ENCODE measurements at regions not wholly inside any gene's neighbourhood (a gene's known extent, or its start where the extent isn't known, plus 50 kb on each side); places are given as distances from the start of the nearest gene placed in this dataset.

DNA sequence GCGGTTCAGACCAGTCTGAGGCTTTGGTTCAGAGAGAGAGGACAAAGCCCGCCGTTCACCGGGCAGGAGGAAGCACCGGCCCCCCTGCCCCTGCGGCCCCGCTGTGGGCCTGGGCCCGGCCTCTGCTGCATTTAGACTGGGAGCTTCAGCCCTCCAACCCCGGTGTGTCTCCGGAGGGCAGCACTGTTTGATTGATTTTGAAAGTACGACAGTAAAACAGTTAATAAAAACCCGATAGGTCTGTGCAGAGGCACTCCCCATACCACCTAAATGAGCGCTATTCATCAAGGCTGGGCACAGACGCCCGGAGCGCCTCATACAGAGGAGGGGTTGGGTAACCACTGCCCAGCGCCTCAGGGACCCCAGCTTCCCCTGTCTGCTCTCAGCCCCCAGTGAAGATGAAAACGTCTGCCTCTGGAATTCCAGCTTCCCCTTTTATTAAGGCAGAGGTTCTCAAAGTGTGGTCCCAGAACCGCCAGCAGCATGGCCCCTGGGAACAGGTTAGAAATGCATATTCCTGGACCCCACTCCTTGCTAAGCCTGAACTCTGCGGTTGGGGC is 256.7 kb upstream of the TLE3 start:
- Histone ChIP-seq H3K9me3 (ENCODE audit: control insufficient read depth, insufficient read depth, low read length) (no peaks in the 10 kb centered on the region), H3K9ac (ENCODE audit: low read depth, low read length) (no peak overlapping the region), H3K4me1 (ENCODE audit: insufficient read depth, low read length) (peaks cover 8% of the 10 kb centered on the region; the same call in 1 of the 2 replicates), H3K36me3 (ENCODE audit: insufficient read depth, low read length) (no peaks in the 10 kb centered on the region)

DNA sequence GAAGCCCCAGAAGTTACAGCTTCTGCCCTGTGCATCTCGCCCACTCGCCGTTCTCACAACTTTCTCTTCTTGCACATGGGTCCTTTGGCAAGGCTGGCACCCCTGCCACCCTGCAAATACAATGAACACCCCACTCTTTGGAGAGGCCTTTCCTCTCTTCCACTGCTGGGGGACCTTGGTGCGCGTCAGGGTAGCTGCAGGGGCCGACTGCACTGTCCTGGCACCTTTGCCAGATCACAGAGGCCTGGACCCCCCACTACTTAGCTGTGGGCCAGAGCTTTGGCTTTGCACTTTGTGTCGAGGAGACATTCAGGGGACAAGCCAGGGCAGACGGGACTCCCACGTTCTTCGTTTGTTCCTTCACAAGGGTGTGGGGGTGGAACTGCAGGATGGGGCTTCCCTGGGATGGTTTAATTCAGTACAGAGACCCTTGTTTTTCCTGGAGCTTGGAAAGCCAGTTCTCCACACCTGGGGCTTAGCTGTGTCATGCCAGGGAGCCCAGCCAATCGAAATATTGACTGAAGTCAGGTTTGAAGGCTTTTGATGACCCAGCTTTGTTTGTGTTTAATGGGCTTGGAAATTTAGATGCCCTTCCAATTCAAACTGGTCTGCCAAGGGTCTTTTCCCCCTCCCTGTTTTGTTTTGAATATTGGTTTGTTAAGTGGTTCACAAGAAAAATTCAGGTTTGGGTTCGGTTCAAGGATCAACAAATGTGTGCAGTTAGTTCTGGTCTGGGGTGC is 256.1 kb upstream of the TLE3 start:
- Histone ChIP-seq H3K36me3 (ENCODE audit: insufficient read depth, low read length) (no peaks in the 10 kb centered on the region), H3K9me3 (ENCODE audit: control insufficient read depth, insufficient read depth, low read length) (no peaks in the 10 kb centered on the region), H3K9ac (ENCODE audit: low read depth, low read length) (no peak overlapping the region), H3K4me1 (ENCODE audit: insufficient read depth, low read length) (peaks cover 8% of the 10 kb centered on the region; the same call in 1 of the 2 replicates)

DNA sequence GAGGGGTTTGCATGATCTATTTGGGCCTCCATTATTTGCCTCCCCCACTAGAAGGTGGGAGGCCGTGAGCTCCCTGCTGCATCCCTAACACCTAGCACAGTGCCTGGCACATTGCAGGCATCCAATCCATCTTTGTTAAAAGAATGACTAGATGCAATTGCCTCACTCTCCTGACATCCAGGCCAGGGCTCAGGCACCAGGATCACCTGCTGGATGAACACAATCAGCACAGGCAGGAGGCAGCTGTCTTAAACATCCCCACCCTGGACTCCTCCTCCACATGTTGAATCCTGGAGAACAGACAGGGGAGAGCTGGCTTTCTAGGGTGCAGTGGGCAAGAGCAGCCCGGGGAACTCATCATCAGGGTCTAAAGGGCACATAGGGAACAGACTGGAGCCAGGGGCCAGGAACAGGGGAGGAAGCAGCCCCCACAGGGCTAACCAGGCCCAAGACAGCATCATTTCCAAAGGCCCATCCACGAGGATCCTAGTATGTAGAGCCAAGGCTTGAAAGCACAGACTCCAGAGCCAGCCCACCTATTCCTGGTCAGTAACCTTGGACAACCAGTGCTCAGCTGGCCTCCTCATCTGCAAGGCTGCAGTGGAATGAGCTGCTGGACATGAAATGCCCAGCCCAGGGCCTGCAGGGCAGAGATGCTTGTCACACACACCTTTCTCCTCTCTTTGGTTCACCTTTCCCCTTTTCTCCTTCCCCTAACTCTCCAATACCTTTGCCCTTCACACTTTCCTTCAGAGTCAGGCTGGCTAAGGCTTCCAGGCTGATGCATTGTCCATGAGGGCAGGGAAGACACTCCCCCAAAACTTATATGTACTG is 254.4 kb upstream of the TLE3 start:
- H3K9me3 ChIP-seq (ENCODE audit: control insufficient read depth, insufficient read depth, low read length) = no peaks in the 10 kb centered on the region
- no peak overlapping the region for H3K9ac ChIP-seq (ENCODE audit: low read depth, low read length)
- peaks cover 6% of the 10 kb centered on the region; the same call in 1 of the 2 replicates for H3K4me1 ChIP-seq (ENCODE audit: insufficient read depth, low read length)
- no peaks in the 10 kb centered on the region for H3K36me3 ChIP-seq (ENCODE audit: insufficient read depth, low read length)

DNA sequence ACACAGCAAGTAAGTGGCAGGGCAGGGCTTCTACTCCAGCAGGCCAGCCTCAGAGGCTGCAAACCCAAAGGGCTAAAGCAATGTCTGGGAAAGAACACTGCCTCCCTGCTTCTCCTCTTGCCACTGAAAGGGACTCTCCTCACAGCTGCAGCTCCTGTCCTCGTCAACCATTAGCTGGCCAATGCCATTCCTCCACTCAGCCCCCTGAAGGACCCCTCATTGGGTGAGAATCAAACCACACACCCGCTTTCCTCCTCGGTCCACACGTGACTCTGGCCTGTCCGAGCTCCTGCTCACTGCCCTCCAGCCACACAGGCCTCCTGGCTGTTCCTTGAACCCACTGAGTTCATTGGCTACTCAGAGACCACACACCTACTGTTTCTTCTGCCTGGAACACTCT is 253.7 kb upstream of the TLE3 start:
- Histone ChIP-seq H3K9me3 (ENCODE audit: control insufficient read depth, insufficient read depth, low read length) (no peaks in the 10 kb centered on the region), H3K36me3 (ENCODE audit: insufficient read depth, low read length) (no peaks in the 10 kb centered on the region), H3K9ac (ENCODE audit: low read depth, low read length) (no peak overlapping the region), H3K4me1 (ENCODE audit: insufficient read depth, low read length) (no peaks in the 10 kb centered on the region; the same call in 1 of the 2 replicates)

DNA sequence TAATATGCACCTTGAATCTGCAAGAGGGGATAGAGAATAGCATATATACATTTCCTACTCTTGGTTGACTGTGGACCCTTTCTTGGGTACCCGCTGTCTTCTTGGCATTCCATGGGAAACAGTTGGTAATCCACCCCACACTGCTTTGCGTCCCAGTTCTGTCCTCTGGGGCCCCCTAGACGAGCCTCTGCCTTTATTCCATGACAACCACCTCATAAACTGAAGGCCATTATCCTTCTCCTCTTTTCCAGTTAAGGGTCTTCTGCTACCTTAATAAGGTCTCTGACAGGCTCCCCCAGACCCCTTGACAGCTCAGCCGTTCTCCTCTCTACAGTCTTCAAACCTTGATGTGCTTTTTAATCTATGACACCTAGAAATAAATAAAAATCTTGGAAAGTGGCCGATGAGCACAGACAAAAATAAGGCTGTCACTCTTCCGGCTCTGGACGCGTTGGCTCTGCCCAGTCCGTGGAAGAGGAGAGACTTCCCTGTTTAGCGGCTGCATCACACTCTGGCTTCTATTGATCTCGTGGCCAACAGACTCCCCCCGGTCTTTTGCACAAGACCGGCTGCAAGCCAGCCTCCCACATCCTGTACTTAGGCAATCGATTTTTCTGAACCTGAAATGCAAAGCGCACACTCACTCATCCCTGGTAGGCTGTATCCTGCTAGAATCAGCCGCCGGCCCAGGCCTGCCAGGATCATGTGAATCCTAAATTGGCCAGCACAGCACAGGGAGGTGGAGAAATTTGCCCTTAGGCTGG is 251.0 kb upstream of the TLE3 start:
- H3K4me1 ChIP-seq (ENCODE audit: insufficient read depth, low read length) = no peaks in the 10 kb centered on the region; the same call in 1 of the 2 replicates
- no peak overlapping the region for H3K9ac ChIP-seq (ENCODE audit: low read depth, low read length)
- no peaks in the 10 kb centered on the region for H3K36me3 ChIP-seq (ENCODE audit: insufficient read depth, low read length)
- H3K9me3 ChIP-seq (ENCODE audit: control insufficient read depth, insufficient read depth, low read length) = no peaks in the 10 kb centered on the region

DNA sequence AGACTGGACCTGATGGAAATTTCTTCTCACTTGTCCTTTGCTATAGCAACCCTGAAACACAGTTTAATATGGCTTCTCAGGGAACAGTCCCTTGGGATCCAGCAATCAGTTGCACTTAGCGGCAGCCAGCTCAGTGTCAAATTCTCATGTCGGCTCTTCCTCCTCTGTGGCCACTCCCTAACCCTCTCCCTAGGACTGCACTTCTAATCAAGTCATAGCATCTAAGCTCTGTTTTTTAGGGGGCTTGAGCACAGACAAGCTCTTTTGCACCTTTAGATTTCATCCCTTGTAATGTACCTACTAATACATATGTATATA is 250.5 kb upstream of the TLE3 start:
- Histone ChIP-seq H3K9ac (ENCODE audit: low read depth, low read length) (no peak overlapping the region), H3K36me3 (ENCODE audit: insufficient read depth, low read length) (no peaks in the 10 kb centered on the region), H3K4me1 (ENCODE audit: insufficient read depth, low read length) (no peaks in the 10 kb centered on the region; the same call in 1 of the 2 replicates), H3K9me3 (ENCODE audit: control insufficient read depth, insufficient read depth, low read length) (no peaks in the 10 kb centered on the region)

DNA sequence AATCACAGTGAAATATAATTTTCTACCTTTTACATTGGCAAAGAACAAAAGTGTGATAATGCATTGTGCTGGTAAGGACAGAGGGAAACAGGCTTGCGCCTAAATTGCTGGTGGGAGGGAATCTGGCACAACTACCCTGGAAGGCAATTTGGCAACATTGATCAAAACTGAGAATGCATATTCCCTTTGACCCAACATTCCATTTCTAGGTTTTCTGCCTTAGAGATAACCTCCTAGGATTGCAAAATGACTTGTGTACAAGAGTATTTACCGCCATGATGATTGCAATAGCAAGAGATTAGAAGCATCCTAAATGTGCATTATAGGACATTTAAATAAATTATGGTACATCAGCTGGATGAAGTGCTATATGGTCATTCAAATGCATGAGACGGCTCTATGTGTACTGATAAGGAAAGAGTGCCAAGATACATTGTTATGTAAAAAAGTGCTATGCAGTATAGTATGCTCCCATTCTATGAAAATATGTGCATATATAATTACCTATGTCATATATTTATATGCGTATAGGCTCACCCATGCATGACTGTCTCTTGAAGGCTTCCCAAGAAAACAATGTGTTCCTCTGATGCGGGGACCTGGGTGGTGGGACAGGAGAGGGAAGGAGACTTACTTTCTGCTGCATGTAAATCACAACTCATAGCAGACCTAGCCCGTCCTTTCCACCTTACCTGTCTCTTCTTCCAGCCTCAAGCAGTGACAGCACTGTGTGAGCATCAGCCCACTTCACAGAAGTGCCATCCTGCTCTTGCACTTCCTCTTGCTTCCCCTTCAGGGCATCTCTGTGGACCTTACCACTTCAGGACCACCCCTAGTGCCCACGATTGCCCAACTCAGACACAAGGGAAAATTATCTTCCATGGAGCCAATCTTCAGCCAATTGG is 249.9 kb upstream of the TLE3 start:
- Histone ChIP-seq H3K9ac (ENCODE audit: low read depth, low read length) (no peak overlapping the region), H3K36me3 (ENCODE audit: insufficient read depth, low read length) (no peaks in the 10 kb centered on the region), H3K9me3 (ENCODE audit: control insufficient read depth, insufficient read depth, low read length) (no peaks in the 10 kb centered on the region), H3K4me1 (ENCODE audit: insufficient read depth, low read length) (no peaks in the 10 kb centered on the region; the same call in 1 of the 2 replicates)

DNA sequence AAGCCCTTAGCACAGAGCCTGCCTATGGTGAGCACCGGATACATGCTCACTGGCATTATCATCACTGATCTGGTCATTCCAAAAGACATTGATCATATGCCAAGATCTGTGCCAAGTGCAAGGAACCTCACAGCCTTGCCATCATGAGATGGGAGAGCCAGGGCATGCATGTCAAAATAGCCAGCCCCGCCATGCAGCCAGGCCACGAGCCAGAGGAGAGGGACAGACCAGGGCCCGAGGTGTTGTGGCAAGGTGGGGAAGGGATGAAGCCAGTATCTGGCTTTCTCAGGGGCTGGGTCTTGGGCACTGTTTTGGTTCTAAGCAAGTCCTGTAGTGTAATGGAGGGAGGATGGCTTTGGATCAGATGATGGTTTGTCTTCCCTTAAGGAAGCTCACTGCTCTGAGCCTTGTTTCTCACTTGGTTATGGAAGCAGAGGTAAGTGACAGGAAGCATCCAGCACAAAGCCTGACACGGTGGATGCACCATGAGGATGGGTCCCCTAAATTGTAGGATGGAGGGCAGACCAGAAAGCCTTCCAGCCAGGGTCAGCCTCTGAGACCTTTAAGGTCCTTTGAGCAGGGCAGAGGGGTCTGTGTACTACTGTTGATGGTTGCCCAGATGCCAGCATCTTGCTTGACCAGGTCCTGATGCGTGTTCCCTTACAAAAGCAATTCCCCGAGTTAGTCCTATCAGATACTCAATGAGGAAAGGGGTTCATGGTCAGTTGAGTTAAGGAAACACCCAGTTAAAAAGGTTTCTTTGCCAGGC is 247.7 kb upstream of the TLE3 start:
- H3K9ac ChIP-seq (ENCODE audit: low read depth, low read length) = no peak overlapping the region
- no peaks in the 10 kb centered on the region for H3K36me3 ChIP-seq (ENCODE audit: insufficient read depth, low read length)
- no peaks in the 10 kb centered on the region; the same call in 1 of the 2 replicates for H3K4me1 ChIP-seq (ENCODE audit: insufficient read depth, low read length)
- no peaks in the 10 kb centered on the region for H3K9me3 ChIP-seq (ENCODE audit: control insufficient read depth, insufficient read depth, low read length)

DNA sequence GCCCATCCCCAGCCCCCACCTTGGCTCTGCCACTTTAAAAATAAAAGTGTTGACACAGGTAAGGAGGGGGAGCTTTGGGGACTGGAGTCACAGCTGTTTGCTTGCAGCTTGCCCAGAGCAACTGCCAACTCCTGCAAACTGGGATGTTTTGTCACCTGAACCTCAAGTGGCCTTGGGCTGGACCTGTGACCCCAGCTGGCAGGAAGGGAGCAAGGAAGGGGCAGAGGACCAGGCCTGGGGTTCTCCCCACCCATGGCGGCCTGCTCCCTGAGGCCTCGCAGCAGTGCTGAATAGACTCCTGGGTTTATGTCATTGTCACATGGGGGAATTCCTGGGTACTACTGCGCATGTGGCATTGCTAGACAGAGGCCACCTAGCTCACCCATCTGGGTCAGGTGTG is 246.9 kb upstream of the TLE3 start:
- Histone ChIP-seq H3K9ac (ENCODE audit: low read depth, low read length) (no peak overlapping the region), H3K4me1 (ENCODE audit: insufficient read depth, low read length) (no peaks in the 10 kb centered on the region; the same call in 1 of the 2 replicates), H3K9me3 (ENCODE audit: control insufficient read depth, insufficient read depth, low read length) (no peaks in the 10 kb centered on the region), H3K36me3 (ENCODE audit: insufficient read depth, low read length) (no peaks in the 10 kb centered on the region)

DNA sequence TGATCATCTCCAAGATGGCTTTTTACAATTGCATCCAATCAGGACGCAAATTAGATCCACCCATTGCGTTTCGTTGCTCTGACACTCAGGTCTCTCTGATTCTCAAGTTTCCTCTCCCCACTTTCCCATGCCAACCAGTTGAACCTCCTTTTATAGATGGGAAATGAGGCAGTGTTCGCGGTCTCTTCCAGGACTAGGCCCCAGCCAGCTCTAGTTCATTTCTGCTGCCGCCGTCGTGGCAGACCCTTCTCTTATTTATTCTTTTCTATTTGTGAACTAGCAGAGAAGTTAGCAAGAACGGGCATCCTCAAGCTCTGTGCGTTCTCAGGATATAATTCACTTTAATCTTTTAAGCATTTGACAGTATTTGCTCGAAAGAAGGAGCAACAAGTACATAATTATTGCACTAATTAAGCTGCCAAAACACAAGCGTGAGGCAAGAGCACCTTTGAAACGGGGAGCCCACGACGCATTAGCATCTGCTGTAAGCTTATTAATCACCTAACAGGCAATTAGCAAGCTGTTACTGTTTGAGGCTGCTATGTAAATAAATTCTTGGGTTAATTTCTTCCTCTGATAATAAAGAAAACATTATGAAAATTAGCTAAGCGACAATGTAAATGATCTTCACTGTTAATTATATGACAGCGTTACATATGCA is 246.4 kb upstream of the TLE3 start:
- no peaks in the 10 kb centered on the region; the same call in 1 of the 2 replicates for H3K4me1 ChIP-seq (ENCODE audit: insufficient read depth, low read length)
- H3K9me3 ChIP-seq (ENCODE audit: control insufficient read depth, insufficient read depth, low read length) = no peaks in the 10 kb centered on the region
- no peak overlapping the region for H3K9ac ChIP-seq (ENCODE audit: low read depth, low read length)
- no peaks in the 10 kb centered on the region for H3K36me3 ChIP-seq (ENCODE audit: insufficient read depth, low read length)

DNA sequence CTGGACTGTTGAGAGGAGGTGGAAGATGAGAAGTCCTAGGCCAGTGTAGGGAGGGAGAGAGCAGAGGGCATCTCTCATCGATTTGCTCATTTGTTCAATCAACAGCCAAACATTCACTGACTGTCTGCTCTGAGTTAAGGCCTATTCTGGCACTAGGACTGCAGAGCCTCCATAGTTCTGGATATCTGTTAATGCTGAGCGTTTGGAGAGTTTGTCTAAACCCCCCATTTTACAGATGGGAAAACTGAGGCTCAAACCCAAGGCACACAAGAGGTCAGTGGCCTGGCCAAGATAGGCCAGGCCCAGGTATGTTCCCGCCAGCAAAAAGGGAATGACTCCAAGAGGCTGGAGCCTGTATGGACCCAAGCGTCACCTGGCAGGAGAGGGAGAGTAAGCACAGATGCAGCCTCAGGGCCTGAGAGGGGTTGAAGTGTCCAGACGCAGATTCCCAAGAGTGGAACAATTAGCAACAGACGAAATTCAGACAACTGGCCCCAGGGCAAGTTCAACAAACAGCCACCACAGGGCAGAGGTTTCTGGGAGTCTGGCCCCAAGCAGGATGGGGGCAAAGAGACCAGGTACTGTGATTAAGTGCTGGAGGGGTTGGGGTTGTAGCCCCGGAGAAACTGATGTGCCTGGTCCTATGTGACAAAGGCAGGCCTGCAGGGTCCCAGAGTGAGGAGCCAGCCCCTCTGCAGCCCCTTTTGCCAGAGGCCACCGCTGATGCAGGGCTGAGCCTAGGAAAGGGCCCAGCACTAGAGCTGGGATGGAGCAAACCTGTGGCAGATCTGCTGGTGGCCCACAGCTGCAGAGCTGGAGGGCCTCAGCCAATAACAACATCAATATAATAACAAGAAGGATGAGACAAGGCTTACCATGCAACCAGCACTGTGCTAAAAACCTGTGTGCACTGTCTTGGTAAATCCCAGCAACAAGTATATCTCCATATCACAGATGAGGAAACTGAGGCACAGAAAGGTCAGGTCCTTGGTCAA is 245.1 kb upstream of the TLE3 start:
- Histone ChIP-seq H3K9me3 (ENCODE audit: control insufficient read depth, insufficient read depth, low read length) (no peaks in the 10 kb centered on the region), H3K4me1 (ENCODE audit: insufficient read depth, low read length) (no peaks in the 10 kb centered on the region), H3K36me3 (ENCODE audit: insufficient read depth, low read length) (no peaks in the 10 kb centered on the region), H3K9ac (ENCODE audit: low read depth, low read length) (no peak overlapping the region)

DNA sequence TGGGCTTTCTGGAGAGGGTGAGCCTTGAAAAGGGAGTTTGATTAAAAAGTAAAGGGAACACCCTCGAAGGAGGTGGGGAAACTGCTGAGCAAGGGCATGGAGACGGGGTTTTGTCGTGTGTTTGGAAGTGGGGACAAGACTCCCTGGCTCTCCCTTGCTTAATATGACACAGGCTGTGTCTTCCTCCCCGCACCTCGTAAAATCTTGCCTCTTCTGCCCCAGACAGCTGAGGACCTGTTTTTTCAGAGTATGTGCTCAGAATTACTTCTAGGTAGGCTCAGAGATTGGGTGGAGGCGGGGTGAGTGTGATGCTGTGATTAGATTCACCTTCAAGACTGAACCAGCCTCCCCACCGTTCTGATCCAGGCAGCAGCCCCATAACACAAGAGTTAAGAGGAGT is 244.4 kb upstream of the TLE3 start:
- Histone ChIP-seq H3K9me3 (ENCODE audit: control insufficient read depth, insufficient read depth, low read length) (no peaks in the 10 kb centered on the region), H3K9ac (ENCODE audit: low read depth, low read length) (no peak overlapping the region), H3K36me3 (ENCODE audit: insufficient read depth, low read length) (no peaks in the 10 kb centered on the region), H3K4me1 (ENCODE audit: insufficient read depth, low read length) (no peaks in the 10 kb centered on the region)

Data from ES-I3 (cell line).